Panc1 (cell line): ENCODE measurements at regions not wholly inside any gene's neighbourhood (a gene's known extent, or its start where the extent isn't known, plus 50 kb on each side); places are given as distances from the start of the nearest gene placed in this dataset.

ENCODE experiments used
- POLR2AphosphoS5 ChIP-seq: IDR thresholded peaks from 2 replicates; pipeline ENCODE4 v1.6.1; 2012; ENCODE audit warnings: mild to moderate bottlenecking, low read depth, low read length, moderate library complexity
- SIN3A ChIP-seq: IDR thresholded peaks from 2 replicates; pipeline ENCODE4 v1.6.1; 2012; ENCODE audit warnings: low read depth, mild to moderate bottlenecking, low read length, moderate library complexity, borderline replicate concordance; ENCODE audit not compliant: insufficient read depth
- TF ChIP-seq, protein P1 (sequence below): fragments of 450-650 bp; IDR thresholded peaks from 2 replicates; pipeline ENCODE4 v1.5.1; 2017; ENCODE audit warnings: mild to moderate bottlenecking

DNA sequence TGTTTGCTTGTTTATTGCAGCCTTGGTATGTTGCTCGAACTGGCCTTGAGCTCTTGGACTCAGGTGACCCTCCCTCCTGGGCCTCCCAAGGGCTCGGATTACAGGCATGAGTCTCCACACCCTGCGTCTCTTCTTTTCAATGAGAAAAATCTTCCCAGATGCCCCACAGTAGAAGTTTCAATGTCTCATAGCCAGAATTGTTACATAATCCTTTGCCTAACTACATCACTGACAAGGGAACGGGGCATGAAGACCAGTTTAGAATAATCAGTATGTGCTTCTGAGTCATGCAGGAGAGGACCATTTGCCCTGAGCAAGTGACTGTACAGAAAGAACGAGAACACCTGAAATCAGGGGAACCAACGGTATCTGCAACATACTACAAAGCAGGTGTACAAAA is 61.9 kb upstream of the RBBP6 start:
- TF ChIP-seq, protein P1, sequence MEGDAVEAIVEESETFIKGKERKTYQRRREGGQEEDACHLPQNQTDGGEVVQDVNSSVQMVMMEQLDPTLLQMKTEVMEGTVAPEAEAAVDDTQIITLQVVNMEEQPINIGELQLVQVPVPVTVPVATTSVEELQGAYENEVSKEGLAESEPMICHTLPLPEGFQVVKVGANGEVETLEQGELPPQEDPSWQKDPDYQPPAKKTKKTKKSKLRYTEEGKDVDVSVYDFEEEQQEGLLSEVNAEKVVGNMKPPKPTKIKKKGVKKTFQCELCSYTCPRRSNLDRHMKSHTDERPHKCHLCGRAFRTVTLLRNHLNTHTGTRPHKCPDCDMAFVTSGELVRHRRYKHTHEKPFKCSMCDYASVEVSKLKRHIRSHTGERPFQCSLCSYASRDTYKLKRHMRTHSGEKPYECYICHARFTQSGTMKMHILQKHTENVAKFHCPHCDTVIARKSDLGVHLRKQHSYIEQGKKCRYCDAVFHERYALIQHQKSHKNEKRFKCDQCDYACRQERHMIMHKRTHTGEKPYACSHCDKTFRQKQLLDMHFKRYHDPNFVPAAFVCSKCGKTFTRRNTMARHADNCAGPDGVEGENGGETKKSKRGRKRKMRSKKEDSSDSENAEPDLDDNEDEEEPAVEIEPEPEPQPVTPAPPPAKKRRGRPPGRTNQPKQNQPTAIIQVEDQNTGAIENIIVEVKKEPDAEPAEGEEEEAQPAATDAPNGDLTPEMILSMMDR = no peak
- TF ChIP-seq POLR2AphosphoS5 (no peak), SIN3A (no peak)
